ENCODE measurements at regions not wholly inside any gene's neighbourhood (a gene's known extent, or its start where the extent isn't known, plus 50 kb on each side); places are given as distances from the start of the nearest gene placed in this dataset.

GRCh38 chr4:1535926-1536578 lies 129.8 kb upstream of the NKX1-1 start:
- Histone ChIP-seq H3K9me3 (ENCODE audit: control insufficient read depth, insufficient read depth, low read length) (no peaks in the 10 kb centered on the region; the same call in 1 of the 2 replicates), H3K27ac (ENCODE audit: low read depth, low read length) (no peak overlapping the region), H3K4me3 (ENCODE audit: low read depth, low read length) (no peak overlapping the region), H3K27me3 (ENCODE audit: control insufficient read depth, insufficient read depth, low read length) (peaks cover 28% of the 10 kb centered on the region)
- DNase-seq (ENCODE audit: low read depth, low spot score), result no peak
- ChIA-PET POLR2A (no interaction called here), CTCF (interaction anchor here (0.7 to 2.0 kb wide), 2 partner anchors 13 to 122 kb away, joined by 3 to 5 read pairs; no protein-coding TSS in a partner anchor)
- no peak for TF ChIP-seq CTCF (IDR thresholded peaks at IDR 0.05; ENCODE audit: low read depth, low read length)

- Histone ChIP-seq H3K27ac (ENCODE audit: low read depth, low read length) (no peak overlapping the region), H3K27me3 (ENCODE audit: control insufficient read depth, insufficient read depth, low read length) (peaks cover 31% of the 10 kb centered on the region), H3K9me3 (ENCODE audit: control insufficient read depth, insufficient read depth, low read length) (no peaks in the 10 kb centered on the region; the same call in 1 of the 2 replicates), H3K4me3 (ENCODE audit: low read depth, low read length) (no peak overlapping the region)
- TF ChIP-seq CTCF (IDR thresholded peaks at IDR 0.05; ENCODE audit: low read depth, low read length), result no peak
- DNase-seq (ENCODE audit: low read depth, low spot score), result no peak
- CTCF ChIA-PET, result interaction anchor here (0.7 to 2.0 kb wide), 2 partner anchors 14 to 123 kb away, joined by 3 to 5 read pairs; no protein-coding TSS in a partner anchor
- POLR2A ChIA-PET, result no interaction called here
Measured at GRCh38 chr4:1534876-1535526, 128.8 kb upstream of the NKX1-1 start.

- Histone ChIP-seq H3K27ac (ENCODE audit: low read depth, low read length) (no peak overlapping the region), H3K4me3 (ENCODE audit: low read depth, low read length) (no peak overlapping the region), H3K9me3 (ENCODE audit: control insufficient read depth, insufficient read depth, low read length) (no peaks in the 10 kb centered on the region; the same call in 1 of the 2 replicates), H3K27me3 (ENCODE audit: control insufficient read depth, insufficient read depth, low read length) (peaks cover 31% of the 10 kb centered on the region)
- ChIA-PET CTCF (interaction anchor here (0.8 kb wide), 1 partner anchor 178 kb away, joined by 3 read pairs; no protein-coding TSS in a partner anchor), POLR2A (no interaction called here)
- no peak for DNase-seq (ENCODE audit: low read depth, low spot score)
- TF ChIP-seq CTCF (IDR thresholded peaks at IDR 0.05; ENCODE audit: low read depth, low read length), result no peak
Measured at GRCh38 chr4:1534095-1534872, 128.0 kb upstream of the NKX1-1 start.

- H3K4me3 ChIP-seq (ENCODE audit: low read depth, low read length), result no peak overlapping the region
Measured at GRCh38 chr4:1533501-1534064, 127.3 kb upstream of the NKX1-1 start.

More at GRCh38 chr4:1533501-1534064, 127.3 kb upstream of the NKX1-1 start:
- no peaks in the 10 kb centered on the region; the same call in 1 of the 2 replicates for H3K9me3 ChIP-seq (ENCODE audit: control insufficient read depth, insufficient read depth, low read length)
- no peak overlapping the region for H3K27ac ChIP-seq (ENCODE audit: low read depth, low read length)
- no peak for DNase-seq (ENCODE audit: low read depth, low spot score)
- peaks cover 31% of the 10 kb centered on the region for H3K27me3 ChIP-seq (ENCODE audit: control insufficient read depth, insufficient read depth, low read length)
- ChIA-PET POLR2A (no interaction called here), CTCF (interaction anchor here (0.8 kb wide), 1 partner anchor 178 kb away, joined by 3 read pairs; no protein-coding TSS in a partner anchor)
- TF ChIP-seq CTCF (IDR thresholded peaks at IDR 0.05; ENCODE audit: low read depth, low read length), result no peak

Data from AG04450 (cell line).